ENCODE measurements at regions not wholly inside any gene's neighbourhood (a gene's known extent, or its start where the extent isn't known, plus 50 kb on each side); places are given as distances from the start of the nearest gene placed in this dataset.

- no peak for DNase-seq
- ChIA-PET CTCF (ENCODE audit: partially characterized antibody) (no interaction called here), POLR2A (ENCODE audit: partially characterized antibody) (no interaction called here)
- Mint-ChIP-seq H3K27me3 (no peaks in the 10 kb centered on the region), H3K27ac (no peak overlapping the region), H3K4me3 (no peak overlapping the region), H3K4me1 (no peaks in the 10 kb centered on the region), H3K36me3 (no peaks in the 10 kb centered on the region), H3K9me3 (peaks cover 0 to 5% (median 2%) of the 10 kb centered on the region in 8 donors)
- Histone ChIP-seq H3K4me1 (ENCODE audit: insufficient read depth, low read length) (no peaks in the 10 kb centered on the region), H3K36me3 (ENCODE audit: insufficient read depth, low read length) (no peaks in the 10 kb centered on the region), H3K4me3 (ENCODE audit: low read length in 2 of 2) (no peak overlapping the region), H3K27ac (ENCODE audit: low read depth, low read length) (no peak overlapping the region), H3K9me3 (ENCODE audit: control insufficient read depth in 1 of 2, low read length in 2 of 2) (no peaks in the 10 kb centered on the region), H3K27me3 (ENCODE audit: insufficient read depth, low read length) (no peaks in the 10 kb centered on the region)
- intact Hi-C loops (cut with micrococcal nuclease), result no loop called here
These were observed 733.7 kb upstream of the FAM98A start for GRCh38 chr2:34332813-34333212.

DNA sequence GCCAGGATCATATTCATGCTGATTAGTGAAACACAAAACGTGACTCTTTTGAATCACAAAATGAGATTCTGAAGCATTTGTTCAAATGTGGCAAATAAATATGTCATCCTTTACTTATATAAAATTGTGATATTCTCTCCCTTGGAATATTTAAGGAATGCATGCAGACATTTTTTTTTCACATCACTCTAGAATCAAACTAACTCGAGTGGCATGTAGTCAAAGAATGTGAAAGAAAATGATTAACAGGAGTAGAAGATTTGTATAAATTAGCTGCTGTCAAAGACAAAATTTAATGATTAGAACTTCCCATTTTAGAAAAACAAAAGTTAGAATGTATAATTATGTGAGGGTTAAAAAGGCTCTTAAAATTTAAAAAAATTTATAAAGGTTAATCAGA, 721.0 kb upstream of the FAM98A start:
- Histone ChIP-seq H3K4me1 (ENCODE audit: insufficient read depth, low read length) (no peaks in the 10 kb centered on the region), H3K27me3 (ENCODE audit: insufficient read depth, low read length) (no peaks in the 10 kb centered on the region), H3K9me3 (ENCODE audit: control insufficient read depth in 1 of 2, low read length in 2 of 2) (no peaks in the 10 kb centered on the region), H3K36me3 (ENCODE audit: insufficient read depth, low read length) (no peaks in the 10 kb centered on the region), H3K27ac (ENCODE audit: low read depth, low read length) (no peak overlapping the region), H3K4me3 (ENCODE audit: low read length in 2 of 2) (no peak overlapping the region)
- no peak for DNase-seq
- Mint-ChIP-seq H3K9me3 (peaks cover 0 to 6% (median under 1%) of the 10 kb centered on the region in 8 donors), H3K4me3 (no peak overlapping the region), H3K27me3 (no peaks in the 10 kb centered on the region), H3K27ac (no peak overlapping the region), H3K4me1 (no peaks in the 10 kb centered on the region), H3K36me3 (no peaks in the 10 kb centered on the region)
- ChIA-PET POLR2A (ENCODE audit: partially characterized antibody) (no interaction called here), CTCF (ENCODE audit: partially characterized antibody) (interaction anchor here (0.6 kb wide), 1 partner anchor 32 kb away, joined by 3 read pairs; no protein-coding TSS in a partner anchor)
- intact Hi-C loops (cut with micrococcal nuclease), result no loop called here

- Histone ChIP-seq H3K36me3 (ENCODE audit: insufficient read depth, low read length) (no peaks in the 10 kb centered on the region), H3K4me1 (ENCODE audit: insufficient read depth, low read length) (no peaks in the 10 kb centered on the region), H3K27ac (ENCODE audit: low read depth, low read length) (no peak overlapping the region), H3K4me3 (ENCODE audit: low read length in 2 of 2) (no peak overlapping the region), H3K9me3 (ENCODE audit: control insufficient read depth in 1 of 2, low read length in 2 of 2) (no peaks in the 10 kb centered on the region), H3K27me3 (ENCODE audit: insufficient read depth, low read length) (no peaks in the 10 kb centered on the region)
- H3K36me3 Mint-ChIP-seq, result no peaks in the 10 kb centered on the region
- POLR2A ChIA-PET (ENCODE audit: partially characterized antibody), result no interaction called here
- H3K4me3 Mint-ChIP-seq, result no peak overlapping the region
- H3K27me3 Mint-ChIP-seq, result no peaks in the 10 kb centered on the region
- CTCF ChIA-PET (ENCODE audit: partially characterized antibody), result no interaction called here
- peaks cover 0 to 6% (median under 1%) of the 10 kb centered on the region in 8 donors for H3K9me3 Mint-ChIP-seq
- H3K27ac Mint-ChIP-seq, result no peak overlapping the region
- intact Hi-C loops (cut with micrococcal nuclease), result no loop called here
- DNase-seq, result no peak
- no peaks in the 10 kb centered on the region for H3K4me1 Mint-ChIP-seq
These were observed 718.7 kb upstream of the FAM98A start for GRCh38 chr2:34317797-34318196.

- no peaks in the 10 kb centered on the region for H3K36me3 Mint-ChIP-seq
- H3K27me3 Mint-ChIP-seq, result no peaks in the 10 kb centered on the region
- Histone ChIP-seq H3K36me3 (ENCODE audit: insufficient read depth, low read length) (no peaks in the 10 kb centered on the region), H3K27ac (ENCODE audit: low read depth, low read length) (no peak overlapping the region), H3K27me3 (ENCODE audit: insufficient read depth, low read length) (no peaks in the 10 kb centered on the region), H3K4me1 (ENCODE audit: insufficient read depth, low read length) (no peaks in the 10 kb centered on the region), H3K9me3 (ENCODE audit: control insufficient read depth in 1 of 2, low read length in 2 of 2) (no peaks in the 10 kb centered on the region), H3K4me3 (ENCODE audit: low read length in 2 of 2) (no peak overlapping the region)
- peaks cover 0 to 6% (median 2%) of the 10 kb centered on the region in 8 donors for H3K9me3 Mint-ChIP-seq
- H3K4me1 Mint-ChIP-seq, result no peaks in the 10 kb centered on the region
- ChIA-PET POLR2A (ENCODE audit: partially characterized antibody) (no interaction called here), CTCF (ENCODE audit: partially characterized antibody) (no interaction called here)
- DNase-seq, result no peak
- no peak overlapping the region for H3K4me3 Mint-ChIP-seq
- H3K27ac Mint-ChIP-seq, result no peak overlapping the region
- intact Hi-C loops (cut with micrococcal nuclease), result no loop called here
These were observed 717.7 kb upstream of the FAM98A start for GRCh38 chr2:34316788-34317187.

- Mint-ChIP-seq H3K4me1 (no peaks in the 10 kb centered on the region), H3K36me3 (no peaks in the 10 kb centered on the region), H3K27me3 (no peaks in the 10 kb centered on the region), H3K9me3 (peaks cover 0 to 4% (median 3%) of the 10 kb centered on the region in 8 donors), H3K4me3 (no peak overlapping the region), H3K27ac (no peak overlapping the region)
- no peaks in the 10 kb centered on the region for H3K9me3 ChIP-seq (ENCODE audit: control insufficient read depth in 1 of 2, low read length in 2 of 2)
- no peaks in the 10 kb centered on the region for H3K27me3 ChIP-seq (ENCODE audit: insufficient read depth, low read length)
- H3K27ac ChIP-seq (ENCODE audit: low read depth, low read length), result no peak overlapping the region
- ChIA-PET POLR2A (ENCODE audit: partially characterized antibody) (no interaction called here), CTCF (ENCODE audit: partially characterized antibody) (no interaction called here)
- H3K4me1 ChIP-seq (ENCODE audit: insufficient read depth, low read length), result no peaks in the 10 kb centered on the region
- no peak for DNase-seq
- intact Hi-C loops (cut with micrococcal nuclease), result no loop called here
- no peak overlapping the region for H3K4me3 ChIP-seq (ENCODE audit: low read length in 2 of 2)
- no peaks in the 10 kb centered on the region for H3K36me3 ChIP-seq (ENCODE audit: insufficient read depth, low read length)
These were observed 712.7 kb upstream of the FAM98A start for GRCh38 chr2:34311816-34312215.

DNA sequence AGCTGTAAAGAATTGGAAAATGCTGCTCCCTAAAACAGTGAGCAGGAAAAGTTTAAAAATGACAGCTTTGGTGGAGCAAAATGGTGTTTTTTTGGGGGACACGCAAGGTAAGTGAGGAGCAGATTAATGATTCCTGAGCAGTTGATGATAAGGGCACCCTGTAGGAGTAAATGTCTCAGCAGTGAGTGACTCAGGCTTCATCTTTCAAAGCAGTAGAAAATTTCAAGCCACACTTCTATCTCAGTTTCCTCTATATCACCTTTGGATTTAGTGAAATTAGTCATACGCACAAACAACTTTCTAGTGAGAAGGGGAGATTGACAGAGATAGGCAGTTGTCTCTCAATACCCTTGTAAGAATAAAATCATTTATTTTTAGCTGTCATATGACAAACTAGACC, 709.0 kb upstream of the FAM98A start:
- H3K4me3 ChIP-seq (ENCODE audit: low read length in 2 of 2), result no peak overlapping the region
- intact Hi-C loops (cut with micrococcal nuclease), result no loop called here
- no peak for DNase-seq
- no peaks in the 10 kb centered on the region for H3K27me3 ChIP-seq (ENCODE audit: insufficient read depth, low read length)
- POLR2A ChIA-PET (ENCODE audit: partially characterized antibody), result no interaction called here
- no peaks in the 10 kb centered on the region for H3K27me3 Mint-ChIP-seq
- no peaks in the 10 kb centered on the region for H3K36me3 Mint-ChIP-seq
- no peak overlapping the region for H3K4me3 Mint-ChIP-seq
- H3K4me1 ChIP-seq (ENCODE audit: insufficient read depth, low read length), result no peaks in the 10 kb centered on the region
- H3K9me3 ChIP-seq (ENCODE audit: control insufficient read depth in 1 of 2, low read length in 2 of 2), result no peaks in the 10 kb centered on the region
- peaks cover 0 to 4% (median 3%) of the 10 kb centered on the region in 8 donors for H3K9me3 Mint-ChIP-seq
- no peaks in the 10 kb centered on the region for H3K4me1 Mint-ChIP-seq
- no peaks in the 10 kb centered on the region for H3K36me3 ChIP-seq (ENCODE audit: insufficient read depth, low read length)
- CTCF ChIA-PET (ENCODE audit: partially characterized antibody), result no interaction called here
- H3K27ac Mint-ChIP-seq, result no peak overlapping the region
- H3K27ac ChIP-seq (ENCODE audit: low read depth, low read length), result no peak overlapping the region

DNA sequence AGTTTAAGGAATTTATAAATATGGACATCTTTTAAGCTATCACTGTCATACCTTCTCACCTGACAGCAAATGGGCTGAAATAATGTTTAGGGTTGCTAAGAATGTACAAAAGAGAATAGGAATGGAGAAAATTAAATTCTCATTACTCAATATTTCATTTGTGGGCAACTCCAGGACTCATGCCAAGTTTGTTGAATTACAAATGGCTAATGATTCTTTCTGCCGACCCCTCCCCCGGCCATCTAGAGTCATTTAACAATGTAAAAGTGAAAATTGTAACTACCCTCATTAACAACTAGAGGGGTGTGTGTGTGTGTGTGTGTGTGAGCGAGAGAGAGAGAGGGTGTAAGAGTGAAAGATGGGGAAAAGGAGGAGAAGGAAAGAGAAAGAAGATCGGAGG, 708.5 kb upstream of the FAM98A start:
- CTCF ChIA-PET (ENCODE audit: partially characterized antibody), result no interaction called here
- H3K27ac Mint-ChIP-seq, result no peak overlapping the region
- intact Hi-C loops (cut with micrococcal nuclease), result no loop called here
- H3K9me3 Mint-ChIP-seq, result peaks cover 0 to 4% (median 3%) of the 10 kb centered on the region in 8 donors
- Histone ChIP-seq H3K36me3 (ENCODE audit: insufficient read depth, low read length) (no peaks in the 10 kb centered on the region), H3K4me3 (ENCODE audit: low read length in 2 of 2) (no peak overlapping the region), H3K27me3 (ENCODE audit: insufficient read depth, low read length) (no peaks in the 10 kb centered on the region), H3K9me3 (ENCODE audit: control insufficient read depth in 1 of 2, low read length in 2 of 2) (no peaks in the 10 kb centered on the region), H3K27ac (ENCODE audit: low read depth, low read length) (no peak overlapping the region), H3K4me1 (ENCODE audit: insufficient read depth, low read length) (no peaks in the 10 kb centered on the region)
- H3K4me3 Mint-ChIP-seq, result no peak overlapping the region
- H3K4me1 Mint-ChIP-seq, result no peaks in the 10 kb centered on the region
- no peaks in the 10 kb centered on the region for H3K36me3 Mint-ChIP-seq
- DNase-seq, result no peak
- POLR2A ChIA-PET (ENCODE audit: partially characterized antibody), result no interaction called here
- H3K27me3 Mint-ChIP-seq, result no peaks in the 10 kb centered on the region

DNA sequence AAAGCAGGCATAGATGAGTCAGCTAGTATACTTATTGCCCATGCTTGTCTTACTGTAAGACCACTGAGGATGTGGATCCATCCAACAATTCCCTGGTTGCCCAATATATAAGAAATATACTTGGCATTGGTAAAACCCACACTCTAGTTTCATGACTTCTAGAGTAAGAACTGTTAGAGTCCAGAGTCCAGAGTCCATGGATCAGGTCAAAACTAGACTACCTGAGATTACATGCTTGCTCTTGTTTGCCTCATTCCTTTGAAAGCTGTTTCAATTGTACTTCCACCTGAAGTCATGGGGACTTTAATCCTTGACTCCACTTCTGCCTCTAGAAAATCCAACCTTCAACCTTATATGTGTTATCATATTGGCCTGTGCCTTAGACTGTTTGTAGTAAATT, 707.6 kb upstream of the FAM98A start:
- H3K36me3 ChIP-seq (ENCODE audit: insufficient read depth, low read length), result no peaks in the 10 kb centered on the region
- DNase-seq, result no peak
- H3K9me3 ChIP-seq (ENCODE audit: control insufficient read depth in 1 of 2, low read length in 2 of 2), result no peaks in the 10 kb centered on the region
- Mint-ChIP-seq H3K4me1 (no peaks in the 10 kb centered on the region), H3K4me3 (no peak overlapping the region), H3K36me3 (no peaks in the 10 kb centered on the region), H3K9me3 (peaks cover 0 to 4% (median 1%) of the 10 kb centered on the region in 8 donors), H3K27me3 (no peaks in the 10 kb centered on the region), H3K27ac (no peak overlapping the region)
- no peak overlapping the region for H3K4me3 ChIP-seq (ENCODE audit: low read length in 2 of 2)
- intact Hi-C loops (cut with micrococcal nuclease), result no loop called here
- ChIA-PET POLR2A (ENCODE audit: partially characterized antibody) (no interaction called here), CTCF (ENCODE audit: partially characterized antibody) (no interaction called here)
- no peaks in the 10 kb centered on the region for H3K4me1 ChIP-seq (ENCODE audit: insufficient read depth, low read length)
- no peak overlapping the region for H3K27ac ChIP-seq (ENCODE audit: low read depth, low read length)
- no peaks in the 10 kb centered on the region for H3K27me3 ChIP-seq (ENCODE audit: insufficient read depth, low read length)

Measured in CD4-positive, alpha-beta memory T cell (primary cell).